CD4-positive, alpha-beta T cell treated with Interleukin-4 for 1 hour (primary cell): ENCODE measurements at regions not wholly inside any gene's neighbourhood (a gene's known extent, or its start where the extent isn't known, plus 50 kb on each side); places are given as distances from the start of the nearest gene placed in this dataset.
A peak's percentile ranks its signal among the peaks of the same experiment; 100 is the strongest.

Experiments
- DNase-seq, 2 donors: peaks; one replicate each; pipeline ENCODE4 v3.0.0-alpha.2; 2020 to 2022

GRCh38 chr16:87552072-87552718 is 50.1 kb upstream of the JPH3 start:
- no peak for DNase-seq

- no peak for DNase-seq
These were observed 50.8 kb upstream of the JPH3 start for GRCh38 chr16:87551487-87551886.

GRCh38 chr16:87550495-87550961 is 51.8 kb upstream of the JPH3 start:
- peak; percentile 36 to 47 for DNase-seq

GRCh38 chr16:87549627-87550494 is 52.4 kb upstream of the JPH3 start:
- no peak for DNase-seq

GRCh38 chr16:87548046-87548445 is 54.3 kb upstream of the JPH3 start:
- no peak for DNase-seq

- DNase-seq = no peak
These were observed 50.8 kb upstream of the ZCCHC14 start for GRCh38 chr16:87543436-87544191.

GRCh38 chr16:87542531-87543102 is 49.8 kb upstream of the ZCCHC14 start:
- DNase-seq = no peak
